ENCODE measurements at regions not wholly inside any gene's neighbourhood (a gene's known extent, or its start where the extent isn't known, plus 50 kb on each side); places are given as distances from the start of the nearest gene placed in this dataset.
"Not testable (repeated sequence)": the region's sequence is repeated elsewhere in the genome, so short reads cannot be mapped to it uniquely, and the experiment has no call there.

DNA sequence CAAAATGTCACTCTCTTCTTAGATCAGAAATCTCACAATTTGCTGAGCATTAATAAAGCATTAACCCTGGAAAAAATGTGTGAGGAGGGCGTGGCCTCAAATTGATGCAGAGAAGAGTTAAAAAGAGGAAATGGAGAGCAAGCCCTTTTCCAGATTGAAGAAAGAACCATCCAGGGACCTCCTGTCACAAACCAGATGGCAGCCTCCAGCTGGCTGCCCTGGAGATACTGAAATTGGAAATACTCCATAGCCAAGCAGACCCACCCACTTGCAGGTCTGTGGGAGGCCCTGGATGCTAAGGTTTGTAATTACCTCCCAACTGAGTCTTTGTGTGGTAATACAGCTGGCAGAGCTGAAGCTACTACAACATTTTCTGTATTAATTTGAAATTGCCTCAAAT lies 214.9 kb downstream of the IL20RB start:
- H3K4me3 ChIP-seq (replicated peaks; ENCODE audit: low read depth, low read length), result no peak overlapping the region
- no peak for TF ChIP-seq CTCF (IDR thresholded peaks at IDR 0.05; ENCODE audit: low read length, missing control alignments)

GRCh38 chr3:137174514-137174913 lies 216.7 kb downstream of the IL20RB start:
- no peak overlapping the region for H3K4me3 ChIP-seq (replicated peaks; ENCODE audit: low read depth, low read length)
- no peak for TF ChIP-seq CTCF (IDR thresholded peaks at IDR 0.05; ENCODE audit: low read length, missing control alignments)
- no peak for DNase-seq (ENCODE audit: low read depth)

More for the DNA sequence above, 214.9 kb downstream of the IL20RB start:
- DNase-seq (ENCODE audit: low read depth), result no peak

GRCh38 chr3:137180220-137180619 lies 222.4 kb downstream of the IL20RB start:
- TF ChIP-seq CTCF (IDR thresholded peaks at IDR 0.05; ENCODE audit: low read length, missing control alignments), result no peak
- H3K4me3 ChIP-seq (replicated peaks; ENCODE audit: low read depth, low read length), result no peak overlapping the region
- DNase-seq (ENCODE audit: low read depth), result no peak

GRCh38 chr3:137191133-137191923 lies 233.5 kb downstream of the IL20RB start:
- no peak for TF ChIP-seq CTCF (IDR thresholded peaks at IDR 0.05; ENCODE audit: low read length, missing control alignments)
- H3K4me3 ChIP-seq (replicated peaks; ENCODE audit: low read depth, low read length), result no peak overlapping the region
- no peak for DNase-seq (ENCODE audit: low read depth)

- DNase-seq (ENCODE audit: low read depth), result no peak
- TF ChIP-seq CTCF (IDR thresholded peaks at IDR 0.05; ENCODE audit: low read length, missing control alignments), result no peak
Measured at GRCh38 chr3:137191951-137192350, 234.2 kb downstream of the IL20RB start.

GRCh38 chr3:137194301-137194700 lies 236.5 kb downstream of the IL20RB start:
- no peak for DNase-seq (ENCODE audit: low read depth)

More at GRCh38 chr3:137191951-137192350, 234.2 kb downstream of the IL20RB start:
- H3K4me3 ChIP-seq (replicated peaks; ENCODE audit: low read depth, low read length), result no peak overlapping the region

DNA sequence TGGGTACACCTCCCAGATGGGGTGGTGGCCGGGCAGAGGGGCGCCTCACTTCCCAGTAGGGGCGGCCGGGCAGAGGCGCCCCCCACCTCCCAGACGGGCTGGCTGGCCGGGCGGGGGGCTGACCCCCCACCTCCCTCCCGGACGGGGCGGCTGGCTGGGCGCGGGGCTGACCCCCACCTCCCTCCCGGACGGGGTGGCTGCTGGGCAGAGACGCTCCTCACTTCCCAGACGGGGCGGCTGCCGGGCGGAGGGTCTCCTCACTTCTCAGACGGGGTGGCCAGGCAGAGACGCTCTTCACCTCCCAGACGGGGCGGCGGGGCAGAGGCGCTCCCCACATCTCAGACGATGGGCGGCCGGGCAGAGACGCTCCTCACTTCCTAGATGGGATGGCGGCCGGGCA lies 240.6 kb downstream of the IL20RB start:
- H3K4me3 ChIP-seq (replicated peaks; ENCODE audit: low read depth, low read length), result not testable (repeated sequence)

More at GRCh38 chr3:137194301-137194700, 236.5 kb downstream of the IL20RB start:
- no peak for TF ChIP-seq CTCF (IDR thresholded peaks at IDR 0.05; ENCODE audit: low read length, missing control alignments)
- H3K4me3 ChIP-seq (replicated peaks; ENCODE audit: low read depth, low read length), result no peak overlapping the region

More for the DNA sequence above, 240.6 kb downstream of the IL20RB start:
- not testable (repeated sequence) for DNase-seq (ENCODE audit: low read depth)
